ENCODE measurements at regions not wholly inside any gene's neighbourhood (a gene's known extent, or its start where the extent isn't known, plus 50 kb on each side); places are given as distances from the start of the nearest gene placed in this dataset.
A peak's percentile ranks its signal among the peaks of the same experiment; 100 is the strongest.

- Histone ChIP-seq H3K27ac (ENCODE audit: low read depth, low read length) (peak overlapping the region; percentile 59), H4K20me1 (ENCODE audit: insufficient read depth, low read length) (no peaks in the 10 kb centered on the region), H3K4me1 (ENCODE audit: insufficient read depth, low read length) (peaks cover 20% of the 10 kb centered on the region), H3K4me3 (ENCODE audit: insufficient read depth, low read length) (no peak overlapping the region), H3K79me2 (ENCODE audit: insufficient read depth, low read length) (no peaks in the 10 kb centered on the region), H3K27me3 (ENCODE audit: insufficient read depth, low read length) (no peaks in the 10 kb centered on the region), H3K9me3 (ENCODE audit: low read depth, low read length) (no peaks in the 10 kb centered on the region), H3K4me2 (ENCODE audit: insufficient read depth, low read length) (peak overlapping the region; percentile 55), H3K36me3 (ENCODE audit: insufficient read depth, low read length) (no peaks in the 10 kb centered on the region), H2AFZ (ENCODE audit: low read length) (peak overlapping the region; percentile 30)
- no peak for DNase-seq (ENCODE audit: insufficient read length, low spot score, missing footprints)
- TF ChIP-seq CTCF (IDR thresholded peaks at IDR 0.05; ENCODE audit: extremely low read depth, low read depth, low read length): no peak
Observed at GRCh38 chr3:132912416-132912753, 125.8 kb upstream of the TMEM108 start.

GRCh38 chr3:132911741-132912415, 126.3 kb upstream of the TMEM108 start:
- DNase-seq (ENCODE audit: insufficient read length, low spot score, missing footprints): peak; percentile 59
- no peaks in the 10 kb centered on the region for H3K27me3 ChIP-seq (ENCODE audit: insufficient read depth, low read length)
- H3K4me3 ChIP-seq (ENCODE audit: insufficient read depth, low read length): no peak overlapping the region
- no peaks in the 10 kb centered on the region for H3K79me2 ChIP-seq (ENCODE audit: insufficient read depth, low read length)
- TF ChIP-seq CTCF (IDR thresholded peaks at IDR 0.05; ENCODE audit: extremely low read depth, low read depth, low read length): no peak
- H3K9me3 ChIP-seq (ENCODE audit: low read depth, low read length): no peaks in the 10 kb centered on the region
- H2AFZ ChIP-seq (ENCODE audit: low read length): peak overlapping the region; percentile 30
- H3K4me1 ChIP-seq (ENCODE audit: insufficient read depth, low read length): peaks cover 17% of the 10 kb centered on the region
- H3K36me3 ChIP-seq (ENCODE audit: insufficient read depth, low read length): no peaks in the 10 kb centered on the region
- H3K27ac ChIP-seq (ENCODE audit: low read depth, low read length): peak overlapping the region; percentile 59
- no peaks in the 10 kb centered on the region for H4K20me1 ChIP-seq (ENCODE audit: insufficient read depth, low read length)
- H3K4me2 ChIP-seq (ENCODE audit: insufficient read depth, low read length): peak overlapping the region; percentile 55

- no peaks in the 10 kb centered on the region for H3K36me3 ChIP-seq (ENCODE audit: insufficient read depth, low read length)
- no peak overlapping the region for H2AFZ ChIP-seq (ENCODE audit: low read length)
- no peaks in the 10 kb centered on the region for H4K20me1 ChIP-seq (ENCODE audit: insufficient read depth, low read length)
- H3K79me2 ChIP-seq (ENCODE audit: insufficient read depth, low read length): no peaks in the 10 kb centered on the region
- DNase-seq (ENCODE audit: insufficient read length, low spot score, missing footprints): no peak
- H3K27me3 ChIP-seq (ENCODE audit: insufficient read depth, low read length): no peaks in the 10 kb centered on the region
- H3K27ac ChIP-seq (ENCODE audit: low read depth, low read length): no peak overlapping the region
- peaks cover 9% of the 10 kb centered on the region for H3K4me1 ChIP-seq (ENCODE audit: insufficient read depth, low read length)
- H3K4me2 ChIP-seq (ENCODE audit: insufficient read depth, low read length): no peak overlapping the region
- H3K9me3 ChIP-seq (ENCODE audit: low read depth, low read length): no peaks in the 10 kb centered on the region
- no peak for TF ChIP-seq CTCF (IDR thresholded peaks at IDR 0.05; ENCODE audit: extremely low read depth, low read depth, low read length)
- no peak overlapping the region for H3K4me3 ChIP-seq (ENCODE audit: insufficient read depth, low read length)
Observed at GRCh38 chr3:132907293-132907692, 130.9 kb upstream of the TMEM108 start.

- Histone ChIP-seq H3K27ac (ENCODE audit: low read depth, low read length) (no peak overlapping the region), H3K36me3 (ENCODE audit: insufficient read depth, low read length) (no peaks in the 10 kb centered on the region), H3K79me2 (ENCODE audit: insufficient read depth, low read length) (no peaks in the 10 kb centered on the region), H4K20me1 (ENCODE audit: insufficient read depth, low read length) (no peaks in the 10 kb centered on the region), H3K9me3 (ENCODE audit: low read depth, low read length) (no peaks in the 10 kb centered on the region), H2AFZ (ENCODE audit: low read length) (no peak overlapping the region), H3K27me3 (ENCODE audit: insufficient read depth, low read length) (no peaks in the 10 kb centered on the region), H3K4me2 (ENCODE audit: insufficient read depth, low read length) (no peak overlapping the region), H3K4me1 (ENCODE audit: insufficient read depth, low read length) (no peaks in the 10 kb centered on the region), H3K4me3 (ENCODE audit: insufficient read depth, low read length) (no peak overlapping the region)
- no peak for TF ChIP-seq CTCF (IDR thresholded peaks at IDR 0.05; ENCODE audit: extremely low read depth, low read depth, low read length)
- DNase-seq (ENCODE audit: insufficient read length, low spot score, missing footprints): no peak
Observed at GRCh38 chr3:132900481-132900880, 137.7 kb upstream of the TMEM108 start.

All from osteoblast (primary cell).